A549 (cell line): ENCODE measurements at regions not wholly inside any gene's neighbourhood (a gene's known extent, or its start where the extent isn't known, plus 50 kb on each side); places are given as distances from the start of the nearest gene placed in this dataset.

Experiments
- ATAC-seq, 2 experiments: fragments of 200-7000 bp in 1 of 2; fragments of >200 bp in 1 of 2; cut with Nextera tagmentation in 1 of 2; cut with Tn5 transposase in 1 of 2; 3 replicates each; pipeline versions ENCODE4 v1.8.0 to v1.9.1; 2018 to 2020; ENCODE audit warnings: mild to moderate bottlenecking in 1 of 2, moderate library complexity in 1 of 2
- CTCF ChIA-PET: fragments of 300-600 bp; sonication (Branson Sonifier 250); formaldehyde crosslinking; extraction: SDS; loops from one replicate; lab custom pipeline; 2021; ENCODE audit warnings: antibody characterized with exemption, inconsistent platforms; lab: Yijun Ruan, JAX
- POLR2A ChIA-PET: fragments of 350-600 bp; formaldehyde crosslinking; extraction: SDS; loops from one replicate; lab custom pipeline; 2021; ENCODE audit warnings: antibody characterized with exemption, inconsistent platforms; lab: Yijun Ruan, JAX
- DNase-seq, 2 experiments: peaks; one replicate each; pipeline versions ENCODE4 v3.0.0 to v3.0.0-alpha.2; 2011 to 2016; ENCODE audit warnings: low read depth in 1 of 2, low spot score in 1 of 2
- FAIRE-seq: peaks from 2 replicates; lab custom pipeline; 2011; peaks lifted over from hg19 to GRCh38; lab: Jason Lieb, UNC
- H3K27ac ChIP-seq, 2 experiments: fragments of >200 bp; sonication (Bioruptor Twin); formaldehyde crosslinking; 3 replicates each; pipeline ENCODE4 v1.5.1; 2016 to 2017
- H3K4me1 ChIP-seq: fragments of >200 bp; sonication (Bioruptor Twin); formaldehyde crosslinking; 3 replicates; pipeline ENCODE4 v1.6.1; 2016
- H3K4me2 ChIP-seq: fragments of >200 bp; sonication (Bioruptor Twin); formaldehyde crosslinking; 3 replicates; pipeline ENCODE4 v1.6.1; 2016
- H3K4me3 ChIP-seq: fragments of >200 bp; sonication (Bioruptor Twin); formaldehyde crosslinking; 3 replicates; pipeline ENCODE4 v1.5.1; 2016
- H3K9me3 ChIP-seq: fragments of >200 bp; sonication (Bioruptor Twin); formaldehyde crosslinking; 3 replicates; pipeline ENCODE4 v1.6.1; 2016
- BCL3 ChIP-seq: fragments of >200 bp; sonication (Bioruptor Twin); formaldehyde crosslinking; IDR thresholded peaks from 3 replicates; pipeline ENCODE4 v1.6.1; 2016
- BHLHE40 ChIP-seq: IDR thresholded peaks from 2 replicates; pipeline ENCODE4 v1.6.1; 2012; ENCODE audit warnings: low read depth, low read length, inconsistent platforms
- CBX2 ChIP-seq: fragments of 200-600 bp; sonication (generic); IDR thresholded peaks from 2 replicates; pipeline ENCODE4 v1.6.1; 2016; ENCODE audit warnings: low read depth, mild to moderate bottlenecking, borderline replicate concordance
- CHD2 ChIP-seq: fragments of 150-350 bp; IDR thresholded peaks from 2 replicates; pipeline ENCODE4 v1.6.1; 2014; ENCODE audit warnings: low read length; ENCODE audit not compliant: partially characterized antibody
- E2F6 ChIP-seq: IDR thresholded peaks from 2 replicates; pipeline ENCODE4 v1.6.1; 2012; ENCODE audit warnings: low read depth, borderline replicate concordance
- EHMT2 ChIP-seq: fragments of 200-600 bp; sonication (generic); IDR thresholded peaks from 2 replicates; pipeline ENCODE4 v1.6.1; 2016; ENCODE audit warnings: antibody characterized with exemption, low read depth, mild to moderate bottlenecking, moderate library complexity
- ELK1 ChIP-seq: fragments of 150-350 bp; IDR thresholded peaks from 2 replicates; pipeline ENCODE4 v1.6.1; 2014; ENCODE audit warnings: low read depth, mild to moderate bottlenecking, low read length
- EP300 ChIP-seq, 2 experiments: fragments of >200 bp; sonication (Bioruptor Twin); formaldehyde crosslinking; IDR thresholded peaks; 2 replicates in 1 of 2; 3 replicates in 1 of 2; pipeline ENCODE4 v1.6.1; 2016 to 2017
- ESRRA ChIP-seq: fragments of 150-350 bp; IDR thresholded peaks from 2 replicates; pipeline ENCODE4 v1.6.1; 2014; ENCODE audit warnings: mild to moderate bottlenecking, low read length, borderline replicate concordance
- FOXS1 ChIP-seq: fragments of 250-450 bp; sonication (Bioruptor Pico); IDR thresholded peaks from 2 replicates; pipeline ENCODE4 v1.5.0; 2020; ENCODE audit warnings: mild to moderate bottlenecking, moderate library complexity
- HOXB13 ChIP-seq: fragments of 250-450 bp; sonication (Bioruptor Pico); IDR thresholded peaks from 2 replicates; pipeline ENCODE4 v1.5.0; 2020; ENCODE audit warnings: low read depth, mild to moderate bottlenecking, moderate library complexity
- KDM5A ChIP-seq: fragments of 200-600 bp; sonication (generic); IDR thresholded peaks from 2 replicates; pipeline ENCODE4 v1.6.1; 2016; ENCODE audit warnings: antibody characterized with exemption, mild to moderate bottlenecking
- MAX ChIP-seq: IDR thresholded peaks from 2 replicates; pipeline ENCODE4 v1.6.1; 2012
- MAZ ChIP-seq: fragments of 150-350 bp; IDR thresholded peaks from 2 replicates; pipeline ENCODE4 v1.6.1; 2014; ENCODE audit warnings: antibody characterized with exemption, low read depth, low read length, borderline replicate concordance
- MYC ChIP-seq: IDR thresholded peaks from 2 replicates; pipeline ENCODE4 v1.6.1; 2012; ENCODE audit warnings: mild to moderate bottlenecking, inconsistent platforms, low read length, improper control_type of control experiment, borderline replicate concordance
- NPAS2 ChIP-seq: fragments of 250-450 bp; sonication (Bioruptor Pico); IDR thresholded peaks from 2 replicates; pipeline ENCODE4 v1.8.0; 2022; ENCODE audit warnings: mild to moderate bottlenecking, moderate library complexity, borderline replicate concordance
- NR3C1 ChIP-seq: fragments of >200 bp; sonication (Bioruptor Twin); formaldehyde crosslinking; IDR thresholded peaks from 3 replicates; pipeline ENCODE4 v1.6.1; 2017
- RARB ChIP-seq: fragments of 250-450 bp; sonication (Bioruptor Pico); IDR thresholded peaks from 2 replicates; pipeline ENCODE4 v1.8.0; 2021; ENCODE audit warnings: mild to moderate bottlenecking, moderate library complexity
- RCOR1 ChIP-seq: fragments of 150-350 bp; IDR thresholded peaks from 2 replicates; pipeline ENCODE4 v1.6.1; 2014; ENCODE audit warnings: antibody characterized with exemption, low read length, low read depth
- SMC3 ChIP-seq: fragments of >200 bp; sonication (Bioruptor Twin); formaldehyde crosslinking; IDR thresholded peaks from 3 replicates; pipeline ENCODE4 v1.6.1; 2018; ENCODE audit warnings: inconsistent platforms
- SREBF2 ChIP-seq: fragments of 450-650 bp; IDR thresholded peaks from 2 replicates; pipeline ENCODE4 v1.6.1; 2014; ENCODE audit warnings: mild to moderate bottlenecking, moderate library complexity
- TFCP2L1 ChIP-seq: fragments of 250-450 bp; sonication (Bioruptor Pico); IDR thresholded peaks from 2 replicates; pipeline ENCODE4 v1.5.0; 2021; ENCODE audit warnings: mild to moderate bottlenecking
- USF2 ChIP-seq: fragments of 450-650 bp; IDR thresholded peaks from 2 replicates; pipeline ENCODE4 v1.6.1; 2014; ENCODE audit warnings: antibody characterized with exemption
- ZFP36 ChIP-seq: fragments of 450-650 bp; IDR thresholded peaks from 2 replicates; pipeline ENCODE4 v1.6.1; 2014; ENCODE audit warnings: borderline replicate concordance; ENCODE audit not compliant: partially characterized antibody
- ZNF302 ChIP-seq: fragments of 250-450 bp; sonication (Bioruptor Pico); IDR thresholded peaks from 2 replicates; pipeline ENCODE4 v1.9.0; 2021; ENCODE audit warnings: inconsistent platforms, mild to moderate bottlenecking, moderate library complexity
- ZSCAN20 ChIP-seq: fragments of 250-450 bp; sonication (Bioruptor Pico); IDR thresholded peaks from 2 replicates; pipeline ENCODE4 v1.8.0; 2022; ENCODE audit warnings: mild to moderate bottlenecking, moderate library complexity
- WGBS: methylation state at CpG from one replicate; pipeline ENCODE4 v1.1.6; 2017; ENCODE audit errors: missing lambda C conversion rate; 5-methylcytosine and 5-hydroxymethylcytosine counted together
- TF ChIP-seq, protein P1 (sequence below): IDR thresholded peaks from 2 replicates; pipeline ENCODE4 v1.6.1; 2012
- TF ChIP-seq, protein P2 (sequence below): fragments of >200 bp; sonication (Bioruptor Twin); formaldehyde crosslinking; IDR thresholded peaks from 2 replicates; pipeline ENCODE4 v1.6.1; 2016

GRCh38 chrY:16602146-16602545 lies 1277.9 kb downstream of the CDY2B start:
- Histone ChIP-seq H3K4me2 (no peak overlapping the region), H3K4me3 (no peak overlapping the region), H3K9me3 (no peaks in the 10 kb centered on the region), H3K27ac (no peak overlapping the region), H3K4me1 (no peaks in the 10 kb centered on the region)
- ChIA-PET POLR2A (no interaction called here), CTCF (no interaction called here)
- TF ChIP-seq USF2 (no peak), SMC3 (no peak), FOXS1 (no peak), EP300 (IDR thresholded peaks at IDR 0.05) (no peak), CHD2 (no peak), ZNF302 (CRISPR knock-in tag) (no peak), ZFP36 (no peak), TFCP2L1 (no peak), KDM5A (no peak), MYC (no peak)
- TF ChIP-seq, protein P1, sequence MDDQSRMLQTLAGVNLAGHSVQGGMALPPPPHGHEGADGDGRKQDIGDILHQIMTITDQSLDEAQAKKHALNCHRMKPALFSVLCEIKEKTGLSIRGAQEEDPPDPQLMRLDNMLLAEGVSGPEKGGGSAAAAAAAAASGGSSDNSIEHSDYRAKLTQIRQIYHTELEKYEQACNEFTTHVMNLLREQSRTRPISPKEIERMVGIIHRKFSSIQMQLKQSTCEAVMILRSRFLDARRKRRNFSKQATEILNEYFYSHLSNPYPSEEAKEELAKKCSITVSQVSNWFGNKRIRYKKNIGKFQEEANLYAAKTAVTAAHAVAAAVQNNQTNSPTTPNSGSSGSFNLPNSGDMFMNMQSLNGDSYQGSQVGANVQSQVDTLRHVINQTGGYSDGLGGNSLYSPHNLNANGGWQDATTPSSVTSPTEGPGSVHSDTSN = no peak
- TF ChIP-seq, protein P2, sequence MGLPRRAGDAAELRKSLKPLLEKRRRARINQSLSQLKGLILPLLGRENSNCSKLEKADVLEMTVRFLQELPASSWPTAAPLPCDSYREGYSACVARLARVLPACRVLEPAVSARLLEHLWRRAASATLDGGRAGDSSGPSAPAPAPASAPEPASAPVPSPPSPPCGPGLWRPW = no peak
- no peak for ATAC-seq
- no peak for FAIRE-seq
- no peak for DNase-seq

DNA sequence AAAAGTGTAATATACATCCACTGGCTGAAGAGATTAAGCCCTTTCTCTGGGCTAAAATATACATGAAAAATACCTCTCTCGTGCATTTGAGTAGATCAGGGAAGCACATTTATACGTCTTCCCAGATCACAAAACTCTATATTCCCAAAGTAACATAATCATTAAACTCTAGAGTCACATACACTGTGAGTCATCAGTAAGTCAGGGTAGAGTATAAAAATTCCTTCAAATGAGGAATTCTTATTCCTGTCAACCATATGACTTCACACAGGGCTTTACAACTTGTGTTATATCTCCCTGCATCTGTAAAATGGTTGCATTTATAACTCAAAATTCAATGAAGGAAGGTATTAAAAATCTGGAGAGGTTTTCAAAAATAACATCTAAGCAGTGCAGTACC lies 1278.4 kb downstream of the CDY2B start:
- ChIA-PET POLR2A (no interaction called here), CTCF (no interaction called here)
- FAIRE-seq (no peak), DNase-seq (no peak), ATAC-seq (no peak)
- Histone ChIP-seq H3K4me1 (no peaks in the 10 kb centered on the region), H3K9me3 (no peaks in the 10 kb centered on the region), H3K27ac (no peak overlapping the region), H3K4me2 (no peak overlapping the region), H3K4me3 (no peak overlapping the region)
- TF ChIP-seq BHLHE40 = no peak
- no peak for TF ChIP-seq MAX
- no peak for TF ChIP-seq E2F6
- no peak for TF ChIP-seq NPAS2 (CRISPR knock-in tag)
- TF ChIP-seq NR3C1 = no peak
- TF ChIP-seq CBX2 = no peak
- whole genome bisulfite sequencing = 14% methylated on average over 2 of the region's 2 CpGs

DNA sequence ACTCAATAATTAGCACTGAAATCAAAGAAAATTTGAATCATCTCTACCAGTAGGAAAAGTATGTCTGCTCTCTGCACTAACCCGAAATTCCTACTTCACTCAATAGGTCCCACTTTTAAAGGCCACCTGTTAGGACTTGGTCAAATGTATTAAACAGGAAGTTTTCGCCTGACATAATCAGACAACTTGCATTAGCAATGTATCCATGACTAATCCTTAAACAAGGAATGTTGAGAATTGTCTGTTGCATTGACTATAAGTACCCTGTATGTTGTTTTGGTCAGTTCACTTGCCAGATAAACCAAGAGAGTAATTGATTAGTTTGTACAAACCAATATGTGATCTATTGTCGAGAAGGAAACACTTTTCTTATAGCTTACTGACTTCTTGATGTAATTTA lies 1308.0 kb downstream of the CDY2B start:
- no peak for DNase-seq
- ATAC-seq = no peak
- Histone ChIP-seq H3K27ac (no peak overlapping the region), H3K4me2 (no peak overlapping the region), H3K4me1 (no peaks in the 10 kb centered on the region), H3K4me3 (no peak overlapping the region)
- POLR2A ChIA-PET = no interaction called here
- CTCF ChIA-PET = no interaction called here
- WGBS = 17% methylated on average over 3 of the region's 3 CpGs
- no peak for TF ChIP-seq BCL3
- TF ChIP-seq CBX2 = no peak
- TF ChIP-seq ESRRA = no peak
- TF ChIP-seq ZSCAN20 (CRISPR knock-in tag) = no peak
- TF ChIP-seq MAZ = no peak
- TF ChIP-seq BHLHE40 = no peak
- TF ChIP-seq EHMT2 = no peak
- no peak for TF ChIP-seq RARB (CRISPR knock-in tag)
- TF ChIP-seq, protein P2 = no peak
- TF ChIP-seq HOXB13 (CRISPR knock-in tag) = no peak
- no peak for TF ChIP-seq SREBF2
- TF ChIP-seq NPAS2 (CRISPR knock-in tag) = no peak
- no peak for TF ChIP-seq RCOR1
- no peak for TF ChIP-seq ELK1
- no peak for TF ChIP-seq MYC
- TF ChIP-seq NR3C1 = no peak
- TF ChIP-seq, protein P1 = no peak
- TF ChIP-seq, all 56 proteins: peak for 0
- no peak for FAIRE-seq
- no peaks in the 10 kb centered on the region for H3K9me3 ChIP-seq
